ENCODE measurements at regions not wholly inside any gene's neighbourhood (a gene's known extent, or its start where the extent isn't known, plus 50 kb on each side); places are given as distances from the start of the nearest gene placed in this dataset.

DNA sequence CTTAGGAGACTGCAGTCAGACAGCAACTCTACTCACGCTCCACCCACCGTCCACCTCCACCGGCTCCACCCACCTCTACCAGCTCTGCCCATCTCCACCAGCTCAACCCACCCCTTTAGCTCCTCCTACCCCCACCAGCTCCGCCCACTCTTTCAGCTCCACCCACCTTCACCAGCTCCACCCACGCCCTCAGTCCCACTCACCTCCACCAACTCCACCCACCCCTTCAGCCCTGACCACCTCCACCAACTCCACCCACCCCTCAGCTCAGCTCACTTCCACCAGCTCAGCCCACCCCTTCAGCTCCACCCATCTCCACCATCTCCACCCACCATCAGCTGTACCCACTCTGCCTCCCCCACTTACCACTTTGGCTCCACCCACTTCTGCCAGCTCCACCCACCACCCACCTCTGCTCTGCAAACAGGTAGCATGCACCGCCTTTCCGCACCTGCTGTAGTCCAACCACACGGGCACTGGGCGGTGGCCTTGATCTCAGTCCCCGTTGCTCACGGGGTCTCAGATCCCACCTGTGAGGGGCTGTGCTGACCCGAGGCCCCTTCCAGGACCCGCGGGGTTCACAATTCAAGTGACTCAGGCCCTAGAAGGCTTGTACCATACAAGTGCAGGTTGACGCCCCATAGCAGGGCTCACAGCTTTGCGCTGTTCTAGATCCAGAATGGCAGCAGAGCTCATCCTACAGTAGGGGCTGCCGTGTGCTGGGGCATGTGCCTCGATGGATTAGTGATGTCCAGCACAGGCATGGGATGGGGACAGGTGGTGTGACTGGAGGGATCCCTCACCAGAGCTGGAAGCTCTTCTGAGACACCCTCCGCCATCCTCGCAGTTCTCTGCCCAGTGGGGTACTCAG is 77.2 kb upstream of the OTOS start:
- TF ChIP-seq POLR2A (IDR thresholded peaks at IDR 0.05; ENCODE audit: low read depth, low read length): no peak
- no peak for TF ChIP-seq POLR2AphosphoS5 (IDR thresholded peaks at IDR 0.05; ENCODE audit: low read depth, low read length)
- no peak for TF ChIP-seq TAF1 (IDR thresholded peaks at IDR 0.05; ENCODE audit: low read depth, low read length)
- TF ChIP-seq PAX5 (IDR thresholded peaks at IDR 0.05; ENCODE audit: insufficient read depth, low read length, severe bottlenecking): no peak
